Renal pelvis (tissue), 1 donor: ENCODE measurements at regions not wholly inside any gene's neighbourhood (a gene's known extent, or its start where the extent isn't known, plus 50 kb on each side); places are given as distances from the start of the nearest gene placed in this dataset.

Source experiments
- DNase-seq: peaks from one replicate; pipeline ENCODE4 v3.0.0-alpha.2; 2013

DNA sequence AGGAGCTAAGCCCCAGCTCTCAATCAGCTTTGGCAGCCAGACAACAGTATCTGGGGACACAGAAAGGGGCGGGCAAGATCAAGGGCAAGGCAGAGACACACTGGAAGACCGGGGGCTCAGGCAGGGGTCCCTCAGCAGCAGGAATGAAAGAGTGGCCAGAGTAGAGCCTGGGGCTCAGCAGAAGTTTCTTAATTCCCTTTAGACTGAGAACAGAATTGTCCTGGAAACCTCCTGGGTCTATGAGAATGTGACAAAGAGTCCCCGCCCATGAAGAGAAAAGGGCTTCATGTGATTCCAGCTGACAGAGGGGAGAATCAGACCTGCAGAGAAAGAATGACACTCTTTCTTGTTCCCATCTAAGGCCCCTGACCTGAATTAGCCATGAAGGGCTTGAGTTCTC, 95.2 kb upstream of the CTNNB1 start:
- DNase-seq: no peak

DNA sequence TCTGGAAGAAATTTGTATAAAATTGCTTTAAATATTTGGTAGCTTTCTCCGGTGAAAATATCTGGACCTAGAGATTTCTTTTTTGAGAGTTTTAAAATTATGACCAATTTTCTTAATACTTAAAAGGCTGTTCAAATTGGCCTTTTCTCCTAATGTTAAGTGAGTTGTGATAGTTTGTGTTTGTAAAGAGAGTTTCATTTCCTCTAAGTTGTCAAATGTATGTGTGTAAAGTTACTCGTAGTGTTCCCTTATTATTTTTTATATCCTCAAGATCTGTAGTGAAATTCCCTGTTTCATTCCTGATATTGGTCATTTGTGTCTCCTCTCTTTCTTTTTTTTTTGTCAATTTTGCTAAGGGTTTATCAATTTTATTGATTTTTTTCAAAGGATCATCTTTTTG, 92.6 kb upstream of the CTNNB1 start:
- DNase-seq: no peak

- DNase-seq: no peak
Observed at GRCh38 chr3:41111011-41111410, 88.3 kb upstream of the CTNNB1 start.

DNA sequence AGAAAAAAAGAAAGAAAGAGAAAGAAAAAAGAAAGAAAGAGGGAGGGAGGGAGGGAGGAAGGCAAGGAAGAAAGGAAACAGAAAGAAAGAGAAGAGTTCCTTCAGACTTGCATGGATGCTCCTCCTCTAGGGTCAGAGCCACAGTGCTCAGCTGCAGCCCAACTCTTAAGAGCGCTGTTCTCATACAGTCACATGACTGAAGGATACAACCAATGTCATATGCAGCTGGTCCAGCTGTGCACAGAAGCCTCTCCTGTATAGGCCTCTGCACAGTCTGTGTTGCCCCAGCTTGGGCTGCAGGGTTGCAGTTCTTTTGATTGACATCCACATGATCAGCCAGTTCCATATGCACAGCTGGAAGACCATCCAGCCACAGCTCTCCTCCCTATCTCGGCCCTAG, 86.8 kb upstream of the CTNNB1 start:
- no peak for DNase-seq

GRCh38 chr3:41115069-41115468, 84.2 kb upstream of the CTNNB1 start:
- DNase-seq: no peak

DNA sequence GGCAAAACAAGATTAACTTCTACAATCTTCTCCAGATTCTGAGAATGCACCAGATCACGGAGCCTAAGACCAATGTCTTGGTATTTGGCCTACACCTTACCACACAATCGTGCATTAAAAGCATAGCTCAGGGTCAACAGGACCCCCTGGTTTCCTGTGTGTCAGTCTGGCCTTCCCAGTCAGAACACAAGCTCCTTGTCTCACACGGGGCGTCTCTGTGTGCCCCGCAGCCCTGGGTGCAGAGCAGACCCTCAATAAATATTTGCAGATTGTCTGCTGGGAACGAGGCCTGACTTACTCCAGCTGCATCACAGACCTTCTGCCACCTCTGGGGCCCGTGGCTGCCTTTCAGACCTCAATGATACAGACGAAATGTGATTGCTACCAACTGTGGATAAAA, 82.5 kb upstream of the CTNNB1 start:
- no peak for DNase-seq

DNA sequence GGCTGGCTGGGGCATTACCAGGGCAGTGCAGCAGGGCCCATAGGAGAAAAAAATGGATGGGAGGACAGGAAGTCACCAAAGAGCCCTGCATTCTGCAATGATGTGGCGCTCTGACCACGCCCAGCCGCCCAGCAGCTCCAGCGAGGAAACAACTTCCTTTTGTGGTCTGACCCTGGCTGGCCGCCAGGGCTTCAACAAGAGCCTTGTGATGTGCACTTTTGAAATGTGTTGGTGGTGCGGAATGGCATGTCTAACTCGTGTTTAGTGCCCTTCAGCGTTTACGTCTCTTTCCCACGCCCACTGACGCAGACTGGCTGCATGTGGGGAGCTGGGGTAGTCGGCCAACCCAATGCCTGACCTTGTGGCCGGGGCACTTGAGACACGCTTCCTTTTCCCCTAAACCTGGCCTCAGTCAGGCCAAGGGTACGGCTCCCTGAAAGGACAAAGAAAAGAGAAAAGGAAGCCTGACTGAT, 81.9 kb upstream of the CTNNB1 start:
- DNase-seq: peak; percentile 35

- no peak for DNase-seq
Observed at GRCh38 chr3:41118461-41119390, 80.6 kb upstream of the CTNNB1 start.

DNA sequence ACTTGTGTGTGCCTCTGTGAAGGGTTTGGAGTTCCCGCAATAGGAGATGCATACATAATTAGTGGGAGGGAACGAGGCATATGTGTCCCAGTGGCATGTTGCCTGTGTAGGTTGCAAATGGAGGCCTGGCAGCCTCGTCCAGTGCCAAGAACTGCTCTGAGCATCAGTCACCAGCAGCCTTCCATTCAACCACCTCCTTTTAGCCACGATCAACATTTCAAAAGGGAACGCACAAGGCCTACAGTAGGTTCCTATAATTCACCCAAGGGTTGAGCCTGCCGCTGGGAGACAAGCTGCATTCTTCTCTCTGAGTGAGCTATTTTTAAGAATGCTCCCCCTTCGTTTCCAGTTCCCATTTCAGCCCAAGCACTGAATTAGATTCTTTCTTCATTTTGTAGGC, 78.8 kb upstream of the CTNNB1 start:
- no peak for DNase-seq

DNA sequence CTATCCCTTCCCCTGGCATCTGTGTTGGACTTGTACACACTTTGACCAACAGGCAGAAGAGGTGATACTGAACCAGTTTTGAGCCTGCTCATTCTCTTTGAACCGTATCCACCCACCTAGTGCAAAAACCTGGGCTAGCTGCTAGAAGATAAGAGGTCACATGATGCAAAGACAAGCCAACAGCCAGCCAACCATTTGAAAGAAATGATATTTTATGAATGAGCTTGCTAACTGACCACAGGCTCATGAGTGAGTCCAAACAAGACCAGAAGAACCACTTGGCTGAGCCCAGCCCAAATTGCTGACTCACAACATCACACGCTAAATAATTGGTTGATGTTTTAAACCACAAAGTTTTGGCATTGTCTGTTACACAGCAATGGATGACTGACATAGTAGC, 74.0 kb upstream of the CTNNB1 start:
- no peak for DNase-seq

- no peak for DNase-seq
Observed at GRCh38 chr3:41126472-41126871, 72.8 kb upstream of the CTNNB1 start.

GRCh38 chr3:41126961-41127360, 72.3 kb upstream of the CTNNB1 start:
- DNase-seq: no peak

GRCh38 chr3:41127414-41127813, 71.9 kb upstream of the CTNNB1 start:
- no peak for DNase-seq

DNA sequence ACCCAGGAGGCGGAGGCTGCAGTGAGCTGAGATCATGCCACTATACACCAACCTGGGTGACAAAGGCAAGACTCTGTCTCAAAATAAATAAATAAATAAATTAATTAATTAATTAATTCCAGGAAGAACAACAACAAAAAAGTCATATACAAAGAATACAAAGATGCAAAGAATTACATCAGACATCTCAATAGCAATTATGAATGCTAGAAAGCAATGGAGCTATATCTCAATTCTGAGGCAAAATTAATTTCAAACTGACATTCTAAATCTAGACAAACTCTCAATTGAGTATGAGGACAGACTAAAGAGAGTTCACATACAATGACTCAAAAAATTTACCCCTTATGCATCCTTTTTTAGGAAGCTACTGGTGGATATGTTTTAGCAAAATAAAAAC, 69.6 kb upstream of the CTNNB1 start:
- no peak for DNase-seq

DNA sequence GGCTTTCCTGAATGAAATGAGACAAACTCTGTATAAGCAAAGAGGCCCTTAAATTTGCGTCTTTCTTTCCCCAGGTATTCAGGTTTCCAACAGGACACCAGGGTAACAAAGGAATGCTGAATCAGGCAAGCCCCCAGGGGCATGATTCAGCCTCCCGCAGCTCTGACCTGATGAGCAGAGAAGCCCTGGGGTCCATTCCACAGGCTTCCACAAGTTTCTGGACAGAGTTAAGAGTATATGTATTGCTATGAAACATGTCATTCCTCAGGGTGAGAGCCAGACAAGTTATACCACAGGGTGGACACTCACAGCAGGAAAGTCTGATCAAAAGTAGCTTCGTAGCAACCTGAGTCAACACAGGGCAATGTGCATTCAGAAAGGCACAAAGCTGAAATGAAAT, 68.1 kb upstream of the CTNNB1 start:
- DNase-seq: no peak

- no peak for DNase-seq
Observed at GRCh38 chr3:41137686-41138111, 61.6 kb upstream of the CTNNB1 start.

DNA sequence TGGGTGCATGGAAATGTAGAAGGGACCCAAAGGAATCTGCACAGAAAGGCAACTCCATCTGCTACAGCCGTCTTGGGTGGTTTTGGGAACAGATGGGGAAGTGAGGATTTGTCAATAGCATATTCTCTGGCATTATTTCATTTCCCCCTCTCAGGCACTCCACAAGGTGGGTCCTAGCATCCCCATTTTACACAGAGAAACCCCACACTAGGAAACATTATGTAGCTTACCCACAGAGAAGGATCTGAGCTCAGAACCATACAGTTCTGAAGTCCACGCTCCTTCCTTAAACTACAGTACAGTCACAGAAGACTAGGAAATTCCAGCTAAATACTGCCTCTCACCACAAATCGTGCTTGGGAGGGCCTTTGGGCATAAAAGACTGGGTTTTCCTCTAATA, 61.2 kb upstream of the CTNNB1 start:
- DNase-seq: no peak

GRCh38 chr3:41138601-41139000, 60.7 kb upstream of the CTNNB1 start:
- DNase-seq: no peak

GRCh38 chr3:41140242-41140641, 59.1 kb upstream of the CTNNB1 start:
- DNase-seq: no peak

- DNase-seq: no peak
Observed at GRCh38 chr3:41141433-41142167, 57.7 kb upstream of the CTNNB1 start.

- DNase-seq: no peak
Observed at GRCh38 chr3:41143421-41144031, 55.8 kb upstream of the CTNNB1 start.

DNA sequence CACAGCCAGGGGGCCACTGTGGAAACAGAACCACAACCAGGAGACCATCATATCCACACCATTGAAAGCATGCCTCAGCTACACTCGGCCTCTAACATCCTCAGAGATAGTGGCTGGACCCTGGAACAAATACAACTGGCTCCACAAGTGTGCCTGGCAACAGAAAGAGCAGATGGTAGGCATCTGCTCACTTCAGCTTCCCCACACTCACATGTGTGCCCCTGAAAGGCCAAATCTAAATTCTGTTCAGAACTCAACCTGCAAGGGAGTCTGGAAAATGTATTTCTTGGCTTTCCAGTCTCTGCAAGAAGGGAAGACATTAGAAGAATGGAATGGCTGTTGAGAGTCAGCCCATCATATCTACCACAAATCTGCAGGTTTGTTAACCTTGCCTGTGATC, 54.7 kb upstream of the CTNNB1 start:
- no peak for DNase-seq

GRCh38 chr3:41148478-41148877, 50.8 kb upstream of the CTNNB1 start:
- DNase-seq: peak; percentile 81
